ENCODE measurements at regions not wholly inside any gene's neighbourhood (a gene's known extent, or its start where the extent isn't known, plus 50 kb on each side); places are given as distances from the start of the nearest gene placed in this dataset.
A peak's percentile ranks its signal among the peaks of the same experiment; 100 is the strongest.

GRCh38 chr20:48544402-48545339, 283.1 kb downstream of the PREX1 start:
- Histone ChIP-seq H3K27me3 (ENCODE audit: control insufficient read depth, low read length) (peaks cover 7% of the 10 kb centered on the region), H3K36me3 (ENCODE audit: control insufficient read depth, low read length) (no peaks in the 10 kb centered on the region), H3K4me1 (ENCODE audit: control insufficient read depth, low read length) (peaks cover 13% of the 10 kb centered on the region), H3K9me3 (ENCODE audit: control insufficient read depth, insufficient read depth, low read length) (no peaks in the 10 kb centered on the region), H4K20me1 (ENCODE audit: control insufficient read depth, insufficient read depth, low read depth, low read length) (no peaks in the 10 kb centered on the region), H3K4me2 (ENCODE audit: low read length) (no peak overlapping the region), H3K79me2 (ENCODE audit: control insufficient read depth, low read length) (no peaks in the 10 kb centered on the region), H3F3A (ENCODE audit: control insufficient read depth, insufficient read depth) (no peaks in the 10 kb centered on the region), H3K27ac (ENCODE audit: low read depth, low read length) (no peak overlapping the region), H3K9me2 (replicated peaks; ENCODE audit: control insufficient read depth, low read length) (no peaks in the 10 kb centered on the region), H3K4me3 (ENCODE audit: low read length) (no peak overlapping the region)
- TF ChIP-seq EZH2phosphoT487 (IDR thresholded peaks at IDR 0.05; ENCODE audit: borderline replicate concordance, low read length) (no peak), CTCF (IDR thresholded peaks at IDR 0.05; ENCODE audit: low read depth, low read length, poor library complexity, severe bottlenecking) (no peak)

- H3K9me2 ChIP-seq (replicated peaks; ENCODE audit: control insufficient read depth, low read length) = no peaks in the 10 kb centered on the region
- 0 out of 2 replicates have a peak overlapping the region, but pooled peaks have one; percentile 16 for H3K4me2 ChIP-seq (ENCODE audit: low read length)
- H3K27ac ChIP-seq (ENCODE audit: low read depth, low read length) = no peak overlapping the region
- H3K9me3 ChIP-seq (ENCODE audit: control insufficient read depth, insufficient read depth, low read length) = no peaks in the 10 kb centered on the region
- no peak for TF ChIP-seq EZH2phosphoT487 (IDR thresholded peaks at IDR 0.05; ENCODE audit: borderline replicate concordance, low read length)
- no peaks in the 10 kb centered on the region for H3K36me3 ChIP-seq (ENCODE audit: control insufficient read depth, low read length)
- H3F3A ChIP-seq (ENCODE audit: control insufficient read depth, insufficient read depth) = no peaks in the 10 kb centered on the region
- H4K20me1 ChIP-seq (ENCODE audit: control insufficient read depth, insufficient read depth, low read depth, low read length) = no peaks in the 10 kb centered on the region
- no peaks in the 10 kb centered on the region for H3K79me2 ChIP-seq (ENCODE audit: control insufficient read depth, low read length)
- no peak overlapping the region for H3K4me3 ChIP-seq (ENCODE audit: low read length)
- peaks cover 7% of the 10 kb centered on the region for H3K27me3 ChIP-seq (ENCODE audit: control insufficient read depth, low read length)
- peaks cover 13% of the 10 kb centered on the region for H3K4me1 ChIP-seq (ENCODE audit: control insufficient read depth, low read length)
Measured at GRCh38 chr20:48541581-48542071, 286.2 kb downstream of the PREX1 start.

- Histone ChIP-seq H3K27ac (ENCODE audit: low read depth, low read length) (no peak overlapping the region), H3K79me2 (ENCODE audit: control insufficient read depth, low read length) (no peaks in the 10 kb centered on the region), H3K4me3 (ENCODE audit: low read length) (no peak overlapping the region), H3K36me3 (ENCODE audit: control insufficient read depth, low read length) (no peaks in the 10 kb centered on the region), H3F3A (ENCODE audit: control insufficient read depth, insufficient read depth) (no peaks in the 10 kb centered on the region), H3K4me2 (ENCODE audit: low read length) (no peak overlapping the region), H3K9me2 (replicated peaks; ENCODE audit: control insufficient read depth, low read length) (no peaks in the 10 kb centered on the region), H3K9me3 (ENCODE audit: control insufficient read depth, insufficient read depth, low read length) (no peaks in the 10 kb centered on the region), H3K27me3 (ENCODE audit: control insufficient read depth, low read length) (peaks cover 7% of the 10 kb centered on the region), H4K20me1 (ENCODE audit: control insufficient read depth, insufficient read depth, low read depth, low read length) (no peaks in the 10 kb centered on the region), H3K4me1 (ENCODE audit: control insufficient read depth, low read length) (peaks cover 13% of the 10 kb centered on the region)
- TF ChIP-seq EZH2phosphoT487 (IDR thresholded peaks at IDR 0.05; ENCODE audit: borderline replicate concordance, low read length) (no peak), CTCF (IDR thresholded peaks at IDR 0.05; ENCODE audit: low read depth, low read length, poor library complexity, severe bottlenecking) (no peak)
Measured at GRCh38 chr20:48538856-48539255, 288.9 kb downstream of the PREX1 start.
